ENCODE measurements at regions not wholly inside any gene's neighbourhood (a gene's known extent, or its start where the extent isn't known, plus 50 kb on each side); places are given as distances from the start of the nearest gene placed in this dataset.

- TF ChIP-seq CBX5 (IDR thresholded peaks at IDR 0.05; ENCODE audit: low read depth, low read length) (no peak), SP1 (IDR thresholded peaks at IDR 0.05; ENCODE audit: low read depth, low read length) (no peak), CTBP2 (IDR thresholded peaks at IDR 0.05; ENCODE audit: borderline replicate concordance, insufficient read depth, insufficient read length, low read length) (no peak), POLR2AphosphoS5 (IDR thresholded peaks at IDR 0.05; ENCODE audit: low read depth, low read length) (no peak), TEAD4 (IDR thresholded peaks at IDR 0.05; ENCODE audit: low read depth, low read length) (no peak)
- Histone ChIP-seq H3K79me1 (ENCODE audit: low read depth, low read length) (no peaks in the 10 kb centered on the region; the same call in 1 of the 2 replicates), H3K23ac (ENCODE audit: insufficient read length) (no peak overlapping the region), H3K4me1 (replicated peaks in 1 of 4; ENCODE audit: control insufficient read depth in 3 of 4, insufficient read depth in 4 of 4, low read length in 3 of 4) (peaks cover 4 to 9% (median 7%) of the 10 kb centered on the region in 4 experiments; a peak in 6 of 7 replicates), H4K8ac (ENCODE audit: extremely low read depth, insufficient read depth, low read length) (no peak overlapping the region), H3K4ac (replicated peaks; ENCODE audit: insufficient read length, low read depth, low read length) (no peak overlapping the region), H3K9ac (replicated peaks in 1 of 4; ENCODE audit: extremely low read depth in 1 of 4, low read depth in 3 of 4, low read length in 3 of 4) (peak overlapping the region; percentile 59 to 97 (median 88); a peak in 5 of 7 replicates), H3K36me3 (ENCODE audit: control insufficient read depth in 2 of 4, insufficient read depth in 4 of 4, low read length in 3 of 4) (0 out of 8 replicates have a peak, but pooled peaks cover 0 to 2% (median 0%) of the 10 kb centered on the region in 4 experiments), H4K5ac (ENCODE audit: insufficient read length, low read depth, low read length) (no peak overlapping the region), H2BK20ac (ENCODE audit: low read length) (no peak overlapping the region), H4K91ac (replicated peaks; ENCODE audit: insufficient read length, low read length) (no peak overlapping the region), H3K79me2 (ENCODE audit: control insufficient read depth in 1 of 2, insufficient read depth in 2 of 2, low read length in 2 of 2) (peaks cover 36 to 58% of the 10 kb centered on the region in 2 experiments), H3K23me2 (ENCODE audit: low read depth, low read length) (no peaks in the 10 kb centered on the region; the same call in 1 of the 2 replicates), H3K14ac (ENCODE audit: insufficient read length) (no peak overlapping the region), H2BK120ac (replicated peaks; ENCODE audit: low read depth, low read length) (no peak overlapping the region), H4K20me1 (replicated peaks in 1 of 2; ENCODE audit: control insufficient read depth in 1 of 2, insufficient read depth in 2 of 2, low read length in 2 of 2) (peaks cover 24 to 26% of the 10 kb centered on the region in 2 experiments), H3K27ac (ENCODE audit: low read depth, low read length) (no peak overlapping the region), H3K56ac (replicated peaks; ENCODE audit: insufficient read length, low read depth, low read length) (no peak overlapping the region), H3K27me3 (replicated peaks in 1 of 4; ENCODE audit: control insufficient read depth in 3 of 4, extremely low read depth in 1 of 4, insufficient read depth in 3 of 4, low read length in 3 of 4) (peaks cover 0 to 13% (median 5%) of the 10 kb centered on the region in 4 experiments; a peak in 5 of 7 replicates), H3K18ac (ENCODE audit: extremely low read depth, low read length) (no peak overlapping the region), H2AK5ac (ENCODE audit: low read depth, low read length) (no peak overlapping the region), H2BK15ac (ENCODE audit: low read length) (no peak overlapping the region), H2AFZ (ENCODE audit: low read length) (no peak overlapping the region), H3K4me3 (ENCODE audit: extremely low read depth in 1 of 4, insufficient read depth in 2 of 4, low read depth in 3 of 4, low read length in 4 of 4) (peak overlapping the region; percentile 79 to 95 (median 86)), H2BK5ac (ENCODE audit: low read depth, low read length) (no peak overlapping the region), H3K9me3 (ENCODE audit: insufficient read depth in 2 of 2, low read depth in 1 of 2, low read length in 1 of 2) (no peaks in the 10 kb centered on the region), H3K4me2 (ENCODE audit: insufficient read depth in 1 of 2, low read depth in 2 of 2, low read length in 2 of 2) (peak overlapping the region; percentile 70 to 80), H2BK12ac (ENCODE audit: low read depth, low read length) (no peak overlapping the region)
- DNase-seq (ENCODE audit: low read depth in 1 of 2, low spot score in 2 of 2): no peak
- 8% methylated on average over 4 of the region's 4 CpGs; no CpG with 5 or more reads in 1 of the 2 experiments for WGBS, 2 experiments (ENCODE audit: extremely low coverage in 1 of 2, insufficient coverage in 1 of 2, insufficient read length in 1 of 2, insufficient replicate concordance in 2 of 2, low coverage in 1 of 2, low lambda C conversion rate in 2 of 2, missing lambda C conversion rate in 1 of 2)
- FAIRE-seq: no peak
- ChIA-PET POLR2A (ENCODE audit: partially characterized antibody) (interaction anchor here (0.6 to 1.6 kb wide), 3 partner anchors 24 to 305 kb away, joined by 3 to 5 read pairs (median 3); no protein-coding TSS in a partner anchor), CTCF (ENCODE audit: partially characterized antibody) (no interaction called here)
Measured at GRCh38 chr3:72445827-72446217, 402.4 kb downstream of the SHQ1 start.

All from H1 (cell line).